ENCODE measurements at regions not wholly inside any gene's neighbourhood (a gene's known extent, or its start where the extent isn't known, plus 50 kb on each side); places are given as distances from the start of the nearest gene placed in this dataset.

DNA sequence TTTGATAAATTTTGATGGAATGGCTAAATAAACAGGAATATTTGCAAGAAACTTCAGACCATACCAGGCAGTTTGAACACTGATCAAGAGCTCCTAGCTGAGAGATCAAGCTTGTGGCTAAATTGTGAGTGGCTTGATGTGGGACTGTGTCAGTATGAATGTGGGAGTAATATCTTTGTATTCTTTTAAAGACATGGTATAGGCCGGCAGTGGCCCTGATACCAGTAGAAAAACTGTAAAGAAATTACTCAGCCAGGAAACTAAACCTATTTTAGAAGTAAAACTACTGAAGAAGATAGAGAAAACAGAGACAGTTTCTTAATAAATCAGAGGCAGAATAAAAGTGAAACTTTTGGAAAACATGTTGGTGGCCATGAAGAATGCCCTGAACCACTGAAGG lies 608.4 kb upstream of the SYNCRIP start:
- H3K27me3 ChIP-seq = no peaks in the 10 kb centered on the region
- DNase-seq = no peak
- no peak overlapping the region for H3K4me3 ChIP-seq
- H3K36me3 ChIP-seq = no peaks in the 10 kb centered on the region
- H3K4me1 ChIP-seq = no peaks in the 10 kb centered on the region
- H3K9me3 ChIP-seq = no peaks in the 10 kb centered on the region
- no peak overlapping the region for H3K27ac ChIP-seq
- no peak for TF ChIP-seq CTCF (IDR thresholded peaks at IDR 0.05)
- no peak for TF ChIP-seq POLR2A (IDR thresholded peaks at IDR 0.05)

DNA sequence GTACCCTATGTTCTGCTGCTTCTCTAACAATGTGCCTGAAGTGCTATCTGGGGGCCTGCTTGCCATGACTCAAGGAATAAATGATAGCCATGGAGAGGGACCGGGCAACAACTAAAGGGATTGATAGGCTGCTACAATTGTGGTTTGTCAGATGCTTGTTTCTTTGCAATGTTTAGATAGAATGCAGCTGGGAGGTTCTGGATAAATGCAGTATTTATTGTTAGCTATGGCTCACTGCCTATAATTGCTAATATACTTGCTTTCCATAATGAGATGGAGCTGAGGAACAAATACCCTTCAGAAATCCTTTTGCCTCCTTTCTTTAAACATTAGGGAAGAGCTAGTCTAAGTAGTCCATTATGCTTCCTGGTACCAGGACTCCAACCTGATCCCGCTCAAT lies 575.2 kb upstream of the SYNCRIP start:
- DNase-seq = no peak
- TF ChIP-seq CTCF (IDR thresholded peaks at IDR 0.05) = no peak
- no peak for TF ChIP-seq POLR2A (IDR thresholded peaks at IDR 0.05)
- no peak overlapping the region for H3K27ac ChIP-seq

DNA sequence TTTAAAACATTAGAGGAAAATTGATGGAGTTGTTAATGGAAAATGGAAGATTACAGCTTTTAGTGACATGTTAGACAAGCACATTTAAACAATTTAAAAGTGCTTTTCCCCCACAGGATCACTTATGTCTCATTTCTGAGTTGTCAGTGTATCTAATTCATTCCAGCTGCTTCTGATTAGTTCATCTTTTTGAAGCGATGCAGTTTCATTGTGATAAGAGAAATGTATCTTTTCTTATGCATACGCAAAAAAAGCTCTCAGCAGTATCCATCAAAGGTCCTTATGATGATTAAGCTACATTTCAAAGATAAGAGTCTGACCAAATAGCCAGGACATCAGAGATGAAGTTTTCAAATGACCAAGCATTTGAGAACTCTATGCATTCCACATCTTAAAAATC lies 572.6 kb upstream of the SYNCRIP start:
- H3K4me1 ChIP-seq = no peaks in the 10 kb centered on the region
- H3K27ac ChIP-seq = no peak overlapping the region
- no peaks in the 10 kb centered on the region for H3K9me3 ChIP-seq
- no peaks in the 10 kb centered on the region for H3K27me3 ChIP-seq
- no peaks in the 10 kb centered on the region for H3K36me3 ChIP-seq
- no peak for TF ChIP-seq CTCF (IDR thresholded peaks at IDR 0.05)
- no peak for TF ChIP-seq POLR2A (IDR thresholded peaks at IDR 0.05)
- no peak for DNase-seq
- H3K4me3 ChIP-seq = no peak overlapping the region

More for the DNA sequence above, 575.2 kb upstream of the SYNCRIP start:
- H3K9me3 ChIP-seq = no peaks in the 10 kb centered on the region
- no peaks in the 10 kb centered on the region for H3K27me3 ChIP-seq
- H3K4me3 ChIP-seq = no peak overlapping the region
- H3K36me3 ChIP-seq = no peaks in the 10 kb centered on the region
- no peaks in the 10 kb centered on the region for H3K4me1 ChIP-seq

DNA sequence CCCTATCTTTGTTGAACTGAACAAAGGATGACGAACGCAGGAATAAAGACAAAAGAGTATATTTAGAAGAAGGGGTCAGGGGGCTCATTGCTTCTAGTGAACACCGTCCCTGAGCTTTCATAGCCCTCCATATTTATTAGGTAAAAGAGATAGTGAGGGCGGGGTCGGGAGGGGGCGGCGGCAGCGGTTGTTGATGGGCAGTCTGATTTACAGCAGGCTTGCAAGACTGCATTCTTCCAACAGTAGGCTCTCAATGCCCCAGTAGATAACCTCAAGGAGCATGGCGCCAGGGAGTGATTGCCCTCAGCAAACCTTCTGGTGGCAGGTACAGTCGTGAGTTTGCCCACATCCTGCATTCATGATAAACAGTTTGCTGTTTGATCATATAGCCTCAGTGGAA lies 563.3 kb upstream of the SYNCRIP start:
- DNase-seq = no peak
- no peak for TF ChIP-seq CTCF (IDR thresholded peaks at IDR 0.05)
- no peak for TF ChIP-seq POLR2A (IDR thresholded peaks at IDR 0.05)
- no peak overlapping the region for H3K27ac ChIP-seq

GRCh38 chr6:86203044-86203443 lies 560.4 kb upstream of the SYNCRIP start:
- H3K4me3 ChIP-seq = no peak overlapping the region
- no peak overlapping the region for H3K27ac ChIP-seq
- no peaks in the 10 kb centered on the region for H3K9me3 ChIP-seq
- H3K4me1 ChIP-seq = no peaks in the 10 kb centered on the region
- TF ChIP-seq POLR2A (IDR thresholded peaks at IDR 0.05) = no peak
- no peak for TF ChIP-seq CTCF (IDR thresholded peaks at IDR 0.05)
- no peaks in the 10 kb centered on the region for H3K36me3 ChIP-seq
- no peak for DNase-seq
- H3K27me3 ChIP-seq = no peaks in the 10 kb centered on the region

More for the DNA sequence above, 563.3 kb upstream of the SYNCRIP start:
- no peaks in the 10 kb centered on the region for H3K27me3 ChIP-seq
- H3K9me3 ChIP-seq = no peaks in the 10 kb centered on the region
- H3K4me1 ChIP-seq = no peaks in the 10 kb centered on the region
- no peak overlapping the region for H3K4me3 ChIP-seq
- no peaks in the 10 kb centered on the region for H3K36me3 ChIP-seq

GRCh38 chr6:86193821-86194220 lies 551.1 kb upstream of the SYNCRIP start:
- Histone ChIP-seq H3K4me1 (no peaks in the 10 kb centered on the region), H3K27ac (no peak overlapping the region), H3K4me3 (no peak overlapping the region), H3K9me3 (no peaks in the 10 kb centered on the region), H3K36me3 (no peaks in the 10 kb centered on the region), H3K27me3 (no peaks in the 10 kb centered on the region)
- no peak for DNase-seq
- TF ChIP-seq CTCF (IDR thresholded peaks at IDR 0.05) (no peak), POLR2A (IDR thresholded peaks at IDR 0.05) (no peak)
